Spleen (tissue), 11 donors: ENCODE measurements at regions not wholly inside any gene's neighbourhood (a gene's known extent, or its start where the extent isn't known, plus 50 kb on each side); places are given as distances from the start of the nearest gene placed in this dataset.

Experiments used
- DNase-seq: peaks from one replicate; pipeline ENCODE4 v3.0.0-alpha.2; 2020
- H3K27ac ChIP-seq, 8 donors: fragments of 200-600 bp; sonication (generic) in 7 of 8; 1 replicate in 4 of 8; 2 replicates in 4 of 8; pipeline versions ENCODE4 v1.5.0 to v1.8.0; 2016 to 2021; ENCODE audit warnings: inconsistent platforms in 4 of 8, mild to moderate bottlenecking in 4 of 8, moderate library complexity in 1 of 8
- H3K27me3 ChIP-seq, 7 donors: fragments of 200-600 bp; sonication (generic) in 6 of 7; replicated peaks in 1 of 7; 1 replicate in 4 of 7; 2 replicates in 3 of 7; pipeline versions ENCODE4 v1.5.0 to v1.8.0; 2016 to 2021; ENCODE audit warnings: inconsistent platforms in 3 of 7, mild to moderate bottlenecking in 1 of 7
- H3K36me3 ChIP-seq, 6 donors: fragments of 200-600 bp; sonication (generic) in 5 of 6; 1 replicate in 4 of 6; 2 replicates in 2 of 6; pipeline versions ENCODE4 v1.5.0 to v1.8.0; 2016 to 2021; ENCODE audit warnings: inconsistent platforms in 2 of 6
- H3K4me1 ChIP-seq, 6 donors: fragments of 200-600 bp; sonication (generic) in 5 of 6; 1 replicate in 3 of 6; 2 replicates in 3 of 6; pipeline versions ENCODE4 v1.5.0 to v1.8.0; 2016 to 2021; ENCODE audit warnings: inconsistent platforms in 3 of 6
- H3K4me3 ChIP-seq, 8 donors: fragments of 200-600 bp; sonication (generic) in 7 of 8; 1 replicate in 4 of 8; 2 replicates in 4 of 8; pipeline versions ENCODE4 v1.5.0 to v1.8.0; 2016 to 2021; ENCODE audit warnings: inconsistent platforms in 4 of 8, mild to moderate bottlenecking in 4 of 8, moderate library complexity in 2 of 8
- H3K9me3 ChIP-seq, 8 donors: fragments of 200-600 bp; sonication (generic) in 7 of 8; 1 replicate in 4 of 8; 2 replicates in 4 of 8; pipeline versions ENCODE4 v1.5.0 to v1.8.0; 2016 to 2021; ENCODE audit warnings: inconsistent platforms in 4 of 8
- CTCF ChIP-seq, 11 experiments: fragments of 200-600 bp in 7 of 11; fragments of 450-650 bp in 4 of 11; sonication (generic) in 4 of 11; IDR thresholded peaks in 8 of 11; conservative IDR thresholded peaks in 3 of 11; 1 replicate in 7 of 11; 2 replicates in 4 of 11; pipeline versions ENCODE4 v1.4.0 to v1.8.0; 2016 to 2021; ENCODE audit warnings: antibody characterized with exemption in 11 of 11, inconsistent platforms in 4 of 11, mild to moderate bottlenecking in 1 of 11
- POLR2A ChIP-seq, 3 donors: fragments of 450-650 bp; IDR thresholded peaks; one replicate each; pipeline ENCODE4 v1.5.1; 2017; ENCODE audit warnings: antibody characterized with exemption in 3 of 3, mild to moderate bottlenecking in 1 of 3
- POLR2AphosphoS5 ChIP-seq, 3 donors: sonication (generic); formaldehyde crosslinking; IDR thresholded peaks; one replicate each; pipeline ENCODE4 v1.5.1; 2017; ENCODE audit warnings: antibody characterized with exemption in 3 of 3
- WGBS, 5 donors: extraction: QIAGEN DNeasy Blood & Tissue Kit in 3 of 5; methylation state at CpG; one replicate each; pipeline versions ENCODE4 v1.1.5 to v1.1.7; 2013 to 2018; 5-methylcytosine and 5-hydroxymethylcytosine counted together
- intact Hi-C: fragments of 100-400 bp; cut with DNase I; formaldehyde crosslinking; loops from one replicate; pipeline ENCODE4 v1.15.0; 2023; ENCODE audit warnings: low total_unique reads
- donor health status: healthy with polysubstance abuse.
- donor health status: DM: no; HTN: no; CAD: no; lungs with moderate emphysema.
- donor health status: DM: no; HTN: no; CAD: no.
- donor health status: Bipolar disorder and iron deficiency.
- donor health status: healthy.
- donor health status: DM: no; HTN: no; CAD: no.
- donor health status: DM: yes; HTN: yes; CAD: no.

DNA sequence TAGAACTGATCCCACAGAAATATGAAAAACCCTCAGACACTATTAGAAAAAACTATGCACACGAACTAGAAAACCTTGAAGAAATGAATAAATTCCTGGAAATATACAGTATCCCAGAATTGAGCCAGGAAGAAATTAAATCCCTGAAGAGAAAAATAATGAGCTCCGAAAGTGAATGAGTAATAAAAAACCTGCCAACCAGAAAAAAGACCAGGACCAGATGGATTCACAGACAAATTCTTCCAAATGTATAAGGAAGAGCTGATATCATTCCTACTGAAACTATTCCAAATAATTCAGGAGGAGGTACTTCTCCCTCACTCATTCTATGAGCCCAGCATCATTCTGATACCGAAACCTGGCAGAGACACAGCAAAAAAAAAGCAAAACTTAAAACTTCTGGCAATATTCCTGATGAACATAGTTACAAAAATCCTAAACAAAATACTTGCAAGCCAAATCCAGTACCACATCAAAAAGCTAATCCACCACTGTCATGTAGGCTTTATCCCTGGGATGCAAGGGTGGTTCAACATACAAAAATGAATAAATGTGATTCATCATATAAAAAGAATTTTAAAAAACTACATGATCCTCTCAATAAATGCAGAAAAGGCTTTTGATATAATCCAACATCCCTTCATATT is 1397.6 kb upstream of the DDX18 start:
- Histone ChIP-seq H3K27me3 (no peaks in the 10 kb centered on the region), H3K4me3 (no peak overlapping the region), H3K36me3 (no peaks in the 10 kb centered on the region), H3K9me3 (peaks cover 0 to 30% (median 18%) of the 10 kb centered on the region in 8 donors), H3K4me1 (no peaks in the 10 kb centered on the region), H3K27ac (no peak overlapping the region)
- TF ChIP-seq CTCF (IDR thresholded peaks at IDR 0.05 in 8 of 11, conservative IDR thresholded peaks at IDR 0.05 in 3 of 11): no peak
- TF ChIP-seq POLR2A (IDR thresholded peaks at IDR 0.05): no peak
- no peak for TF ChIP-seq POLR2AphosphoS5 (IDR thresholded peaks at IDR 0.05)
- intact Hi-C loops: no loop called here
- DNase-seq: no peak
- 64 to 85% (median 72%) methylated on average over 3 of the region's 3 CpGs for WGBS, 5 donors

DNA sequence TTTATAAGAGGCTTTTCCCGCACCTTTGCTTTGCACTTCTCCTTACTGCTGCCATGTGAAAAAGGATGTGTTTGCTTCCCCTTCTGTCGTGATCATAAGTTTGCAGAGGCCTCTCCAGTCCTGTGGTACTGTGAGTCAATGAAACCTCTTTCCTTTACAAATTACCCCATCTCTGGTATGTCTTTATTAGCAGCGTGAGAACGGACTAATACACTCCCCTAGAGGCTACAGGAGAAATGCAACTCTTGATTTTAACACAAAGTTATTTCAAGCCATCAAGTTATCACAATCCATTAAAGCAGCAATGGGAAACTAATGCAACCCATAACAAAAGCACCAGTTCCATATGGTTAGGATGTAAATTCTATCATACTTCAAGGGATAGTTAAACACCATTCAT is 1378.8 kb upstream of the DDX18 start:
- TF ChIP-seq POLR2A (IDR thresholded peaks at IDR 0.05): no peak
- no peak for TF ChIP-seq POLR2AphosphoS5 (IDR thresholded peaks at IDR 0.05)
- TF ChIP-seq CTCF (IDR thresholded peaks at IDR 0.05 in 8 of 11, conservative IDR thresholded peaks at IDR 0.05 in 3 of 11): no peak
- DNase-seq: no peak
- Histone ChIP-seq H3K4me3 (no peak overlapping the region), H3K4me1 (no peaks in the 10 kb centered on the region), H3K36me3 (no peaks in the 10 kb centered on the region), H3K9me3 (peaks cover 0 to 25% (median 19%) of the 10 kb centered on the region in 8 donors), H3K27me3 (no peaks in the 10 kb centered on the region), H3K27ac (no peak overlapping the region)
- intact Hi-C loops: no loop called here
- 44 to 56% (median 53%) methylated on average over 4 of the region's 4 CpGs for WGBS, 5 donors

GRCh38 chr2:116440104-116440653 is 1374.3 kb upstream of the DDX18 start:
- Histone ChIP-seq H3K36me3 (no peaks in the 10 kb centered on the region), H3K9me3 (peaks cover 0 to 32% (median 19%) of the 10 kb centered on the region in 8 donors), H3K4me1 (no peaks in the 10 kb centered on the region), H3K27me3 (no peaks in the 10 kb centered on the region), H3K27ac (no peak overlapping the region), H3K4me3 (no peak overlapping the region)
- intact Hi-C loops: no loop called here
- DNase-seq: no peak
- 50 to 70% (median 63%) methylated on average over 5 of the region's 5 CpGs for WGBS, 5 donors
- no peak for TF ChIP-seq POLR2AphosphoS5 (IDR thresholded peaks at IDR 0.05)
- TF ChIP-seq CTCF (IDR thresholded peaks at IDR 0.05 in 8 of 11, conservative IDR thresholded peaks at IDR 0.05 in 3 of 11): no peak
- no peak for TF ChIP-seq POLR2A (IDR thresholded peaks at IDR 0.05)

DNA sequence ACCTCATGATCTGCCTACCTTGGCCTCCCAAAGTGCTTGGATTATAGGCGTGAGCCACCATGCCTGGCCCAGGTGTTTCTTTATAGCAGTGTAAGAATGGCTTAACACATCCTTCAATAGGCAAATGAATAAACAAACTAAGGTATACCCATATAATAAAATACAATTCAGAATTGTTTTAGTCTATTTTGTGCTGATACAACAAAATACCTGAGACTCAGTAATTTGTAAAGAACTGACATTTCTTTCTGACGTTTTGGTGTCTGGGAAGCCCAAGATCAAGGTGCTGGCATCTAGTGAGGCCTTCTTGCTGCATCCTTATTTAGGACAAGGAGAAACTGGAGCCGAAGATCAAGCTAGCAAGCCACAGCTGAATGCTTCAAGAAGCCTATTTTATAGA is 1372.1 kb upstream of the DDX18 start:
- no peak for DNase-seq
- TF ChIP-seq POLR2A (IDR thresholded peaks at IDR 0.05) (no peak), POLR2AphosphoS5 (IDR thresholded peaks at IDR 0.05) (no peak), CTCF (IDR thresholded peaks at IDR 0.05 in 8 of 11, conservative IDR thresholded peaks at IDR 0.05 in 3 of 11) (no peak)
- Histone ChIP-seq H3K4me1 (no peaks in the 10 kb centered on the region), H3K36me3 (no peaks in the 10 kb centered on the region), H3K4me3 (no peak overlapping the region), H3K9me3 (peaks cover 0 to 45% (median 24%) of the 10 kb centered on the region in 8 donors), H3K27me3 (no peaks in the 10 kb centered on the region), H3K27ac (no peak overlapping the region)
- intact Hi-C loops: no loop called here
- 51 to 77% (median 69%) methylated on average over 3 of the region's 3 CpGs for WGBS, 5 donors
